Activated CD4-positive, alpha-beta T cell treated with anti-CD3 and anti-CD28 coated beads, Interleukin-2, amount 10 ng/mL, durations not matched to agents 7 days and 5 days (primary cell): ENCODE measurements at regions not wholly inside any gene's neighbourhood (a gene's known extent, or its start where the extent isn't known, plus 50 kb on each side); places are given as distances from the start of the nearest gene placed in this dataset.

ENCODE experiments used
- CTCF ChIA-PET: fragments of 350-600 bp; sonication (Branson Sonifier 250); formaldehyde crosslinking; loops from one replicate; lab custom pipeline; 2021; ENCODE audit warnings: antibody characterized with exemption; lab: Charles Lee
- POLR2A ChIA-PET: fragments of 350-600 bp; sonication (Branson Sonifier 250); formaldehyde crosslinking; loops from one replicate; lab custom pipeline; 2021; ENCODE audit warnings: antibody characterized with exemption; lab: Charles Lee
- DNase-seq: peaks from one replicate; pipeline ENCODE4 v3.0.0-alpha.2; 2020
- H3K27ac Mint-ChIP-seq: one replicate; pipeline ENCODE4 v1.8.0; 2021; ENCODE audit warnings: mild to moderate bottlenecking, moderate library complexity, mixed read lengths
- H3K27me3 Mint-ChIP-seq: one replicate; pipeline ENCODE4 v1.8.0; 2021; ENCODE audit warnings: mixed read lengths
- H3K36me3 Mint-ChIP-seq: one replicate; pipeline ENCODE4 v1.8.0; 2021; ENCODE audit warnings: low read depth, mixed read lengths
- H3K4me1 Mint-ChIP-seq: one replicate; pipeline ENCODE4 v1.8.0; 2021; ENCODE audit warnings: mixed read lengths
- H3K4me3 Mint-ChIP-seq: one replicate; pipeline ENCODE4 v1.8.0; 2021; ENCODE audit warnings: mild to moderate bottlenecking, moderate library complexity, mixed read lengths
- H3K9me3 Mint-ChIP-seq: one replicate; pipeline ENCODE4 v1.8.0; 2021; ENCODE audit warnings: mixed read lengths

GRCh38 chr14:28061006-28061405 lies 705.6 kb upstream of the FOXG1 start:
- no peak overlapping the region for H3K27ac Mint-ChIP-seq
- no peaks in the 10 kb centered on the region for H3K27me3 Mint-ChIP-seq
- no peak for DNase-seq
- ChIA-PET POLR2A (no interaction called here), CTCF (no interaction called here)
- H3K4me1 Mint-ChIP-seq, result no peaks in the 10 kb centered on the region
- H3K36me3 Mint-ChIP-seq, result no peaks in the 10 kb centered on the region
- peaks cover 25% of the 10 kb centered on the region for H3K9me3 Mint-ChIP-seq
- H3K4me3 Mint-ChIP-seq, result no peak overlapping the region

- no peak for DNase-seq
- ChIA-PET CTCF (no interaction called here), POLR2A (no interaction called here)
- no peaks in the 10 kb centered on the region for H3K36me3 Mint-ChIP-seq
- no peaks in the 10 kb centered on the region for H3K27me3 Mint-ChIP-seq
- no peak overlapping the region for H3K4me3 Mint-ChIP-seq
- peaks cover 6% of the 10 kb centered on the region for H3K9me3 Mint-ChIP-seq
- no peak overlapping the region for H3K27ac Mint-ChIP-seq
- H3K4me1 Mint-ChIP-seq, result no peaks in the 10 kb centered on the region
Observed at GRCh38 chr14:28077021-28077420, 689.6 kb upstream of the FOXG1 start.

- ChIA-PET CTCF (no interaction called here), POLR2A (no interaction called here)
Observed at GRCh38 chr14:28083389-28083788, 683.2 kb upstream of the FOXG1 start.

GRCh38 chr14:28088125-28088524 lies 678.5 kb upstream of the FOXG1 start:
- no peaks in the 10 kb centered on the region for H3K36me3 Mint-ChIP-seq
- H3K27ac Mint-ChIP-seq, result no peak overlapping the region
- DNase-seq, result no peak
- no peaks in the 10 kb centered on the region for H3K27me3 Mint-ChIP-seq
- peaks cover 18% of the 10 kb centered on the region for H3K9me3 Mint-ChIP-seq
- POLR2A ChIA-PET, result no interaction called here
- H3K4me1 Mint-ChIP-seq, result no peaks in the 10 kb centered on the region
- CTCF ChIA-PET, result no interaction called here
- no peak overlapping the region for H3K4me3 Mint-ChIP-seq

More at GRCh38 chr14:28083389-28083788, 683.2 kb upstream of the FOXG1 start:
- H3K9me3 Mint-ChIP-seq, result peaks cover 7% of the 10 kb centered on the region
- no peaks in the 10 kb centered on the region for H3K4me1 Mint-ChIP-seq
- DNase-seq, result no peak
- H3K27me3 Mint-ChIP-seq, result no peaks in the 10 kb centered on the region
- H3K4me3 Mint-ChIP-seq, result no peak overlapping the region
- H3K36me3 Mint-ChIP-seq, result no peaks in the 10 kb centered on the region
- no peak overlapping the region for H3K27ac Mint-ChIP-seq

GRCh38 chr14:28097585-28097984 lies 669.0 kb upstream of the FOXG1 start:
- Mint-ChIP-seq H3K9me3 (no peaks in the 10 kb centered on the region), H3K36me3 (no peaks in the 10 kb centered on the region), H3K27me3 (no peaks in the 10 kb centered on the region), H3K4me3 (no peak overlapping the region), H3K4me1 (no peaks in the 10 kb centered on the region), H3K27ac (no peak overlapping the region)
- ChIA-PET POLR2A (no interaction called here), CTCF (no interaction called here)
- no peak for DNase-seq

GRCh38 chr14:28098856-28099255 lies 667.7 kb upstream of the FOXG1 start:
- POLR2A ChIA-PET, result no interaction called here
- H3K4me1 Mint-ChIP-seq, result no peaks in the 10 kb centered on the region
- H3K4me3 Mint-ChIP-seq, result no peak overlapping the region
- CTCF ChIA-PET, result no interaction called here
- H3K36me3 Mint-ChIP-seq, result no peaks in the 10 kb centered on the region
- no peak for DNase-seq
- H3K27me3 Mint-ChIP-seq, result no peaks in the 10 kb centered on the region
- no peak overlapping the region for H3K27ac Mint-ChIP-seq
- peaks cover 4% of the 10 kb centered on the region for H3K9me3 Mint-ChIP-seq

GRCh38 chr14:28102001-28102400 lies 664.6 kb upstream of the FOXG1 start:
- H3K27me3 Mint-ChIP-seq, result no peaks in the 10 kb centered on the region
- H3K4me1 Mint-ChIP-seq, result no peaks in the 10 kb centered on the region
- no peak overlapping the region for H3K27ac Mint-ChIP-seq
- no peak overlapping the region for H3K4me3 Mint-ChIP-seq
- no peak for DNase-seq
- ChIA-PET CTCF (no interaction called here), POLR2A (no interaction called here)
- H3K9me3 Mint-ChIP-seq, result peaks cover 4% of the 10 kb centered on the region
- H3K36me3 Mint-ChIP-seq, result no peaks in the 10 kb centered on the region

- H3K9me3 Mint-ChIP-seq, result peaks cover 4% of the 10 kb centered on the region
Observed at GRCh38 chr14:28102814-28103213, 663.8 kb upstream of the FOXG1 start.

GRCh38 chr14:28113311-28113710 lies 653.3 kb upstream of the FOXG1 start:
- no peaks in the 10 kb centered on the region for H3K27me3 Mint-ChIP-seq
- ChIA-PET POLR2A (no interaction called here), CTCF (no interaction called here)
- no peaks in the 10 kb centered on the region for H3K36me3 Mint-ChIP-seq
- DNase-seq, result no peak
- no peaks in the 10 kb centered on the region for H3K4me1 Mint-ChIP-seq
- no peak overlapping the region for H3K27ac Mint-ChIP-seq
- H3K4me3 Mint-ChIP-seq, result no peak overlapping the region
- peaks cover 7% of the 10 kb centered on the region for H3K9me3 Mint-ChIP-seq

More at GRCh38 chr14:28102814-28103213, 663.8 kb upstream of the FOXG1 start:
- H3K4me3 Mint-ChIP-seq, result no peak overlapping the region
- ChIA-PET POLR2A (no interaction called here), CTCF (no interaction called here)
- no peaks in the 10 kb centered on the region for H3K36me3 Mint-ChIP-seq
- H3K4me1 Mint-ChIP-seq, result no peaks in the 10 kb centered on the region
- no peak for DNase-seq
- no peaks in the 10 kb centered on the region for H3K27me3 Mint-ChIP-seq
- no peak overlapping the region for H3K27ac Mint-ChIP-seq

- POLR2A ChIA-PET, result no interaction called here
- H3K27ac Mint-ChIP-seq, result no peak overlapping the region
- no peak for DNase-seq
Observed at GRCh38 chr14:28116716-28117115, 649.9 kb upstream of the FOXG1 start.

GRCh38 chr14:28119849-28120248 lies 646.7 kb upstream of the FOXG1 start:
- no peak for DNase-seq
- Mint-ChIP-seq H3K4me1 (no peaks in the 10 kb centered on the region), H3K9me3 (peaks cover 14% of the 10 kb centered on the region), H3K36me3 (no peaks in the 10 kb centered on the region), H3K27ac (no peak overlapping the region), H3K27me3 (no peaks in the 10 kb centered on the region), H3K4me3 (no peak overlapping the region)
- POLR2A ChIA-PET, result no interaction called here
- CTCF ChIA-PET, result no interaction called here

More at GRCh38 chr14:28116716-28117115, 649.9 kb upstream of the FOXG1 start:
- Mint-ChIP-seq H3K9me3 (peaks cover 11% of the 10 kb centered on the region), H3K4me1 (no peaks in the 10 kb centered on the region), H3K4me3 (no peak overlapping the region), H3K27me3 (no peaks in the 10 kb centered on the region), H3K36me3 (no peaks in the 10 kb centered on the region)
- CTCF ChIA-PET, result no interaction called here

- Mint-ChIP-seq H3K36me3 (no peaks in the 10 kb centered on the region), H3K4me3 (no peak overlapping the region), H3K4me1 (no peaks in the 10 kb centered on the region), H3K27ac (no peak overlapping the region), H3K27me3 (no peaks in the 10 kb centered on the region), H3K9me3 (peaks cover 14% of the 10 kb centered on the region)
- CTCF ChIA-PET, result no interaction called here
- POLR2A ChIA-PET, result no interaction called here
- DNase-seq, result no peak
Observed at GRCh38 chr14:28120391-28120790, 646.2 kb upstream of the FOXG1 start.

GRCh38 chr14:28121512-28122297 lies 644.9 kb upstream of the FOXG1 start:
- ChIA-PET POLR2A (no interaction called here), CTCF (no interaction called here)
- Mint-ChIP-seq H3K4me3 (no peak overlapping the region), H3K27me3 (no peaks in the 10 kb centered on the region), H3K4me1 (no peaks in the 10 kb centered on the region), H3K9me3 (peaks cover 12% of the 10 kb centered on the region), H3K27ac (no peak overlapping the region), H3K36me3 (no peaks in the 10 kb centered on the region)
- DNase-seq, result no peak
